GM12875 (cell line): ENCODE measurements at regions not wholly inside any gene's neighbourhood (a gene's known extent, or its start where the extent isn't known, plus 50 kb on each side); places are given as distances from the start of the nearest gene placed in this dataset.

Source experiments
- H3K4me3 ChIP-seq: one replicate; pipeline ENCODE4 v1.5.1; 2011; ENCODE audit warnings: low read depth, low read length, control low read depth
- CTCF ChIP-seq: IDR thresholded peaks from 2 replicates; pipeline ENCODE4 v1.5.1; 2011; ENCODE audit warnings: low read depth, mild to moderate bottlenecking, control low read depth, inconsistent platforms, low read length, moderate library complexity, borderline replicate concordance; ENCODE audit not compliant: insufficient read depth

- no peak for TF ChIP-seq CTCF
- H3K4me3 ChIP-seq, result no peak overlapping the region
These were observed 53.0 kb upstream of the GRAMD2B start for GRCh38 chr5:126369995-126370731.

GRCh38 chr5:126370796-126371718 is 52.2 kb upstream of the GRAMD2B start:
- H3K4me3 ChIP-seq, result no peak overlapping the region
- no peak for TF ChIP-seq CTCF

- no peak overlapping the region for H3K4me3 ChIP-seq
- no peak for TF ChIP-seq CTCF
These were observed 49.7 kb upstream of the GRAMD2B start for GRCh38 chr5:126373375-126374108.
